Activated CD4-positive, alpha-beta T cell treated with anti-CD3 and anti-CD28 coated beads for 24 hours (primary cell): ENCODE measurements at regions not wholly inside any gene's neighbourhood (a gene's known extent, or its start where the extent isn't known, plus 50 kb on each side); places are given as distances from the start of the nearest gene placed in this dataset.

ENCODE experiments used
- DNase-seq, 2 donors: peaks; one replicate each; pipeline ENCODE4 v3.0.0-alpha.2; 2020; ENCODE audit warnings: low read depth in 2 of 2

DNA sequence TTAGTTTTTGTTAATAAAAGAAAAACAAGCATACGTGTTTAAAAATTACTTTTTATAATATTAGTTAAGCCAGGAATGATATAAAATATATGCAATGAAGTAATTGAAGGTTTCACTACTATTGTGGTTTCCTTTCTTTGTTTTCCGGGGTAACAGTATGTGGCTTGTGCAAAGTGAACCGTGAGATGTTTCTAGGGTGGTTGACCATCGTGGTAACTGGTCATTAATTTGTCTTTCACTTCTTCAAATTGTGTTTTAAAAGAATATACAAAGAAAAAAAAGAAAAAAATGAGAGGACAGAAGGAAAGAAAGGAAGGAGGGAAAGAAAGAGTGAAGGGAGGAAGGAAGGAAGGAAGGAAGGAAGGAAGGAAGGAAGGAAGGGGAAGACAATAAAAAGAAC is 330.1 kb upstream of the CPXCR1 start:
- no peak for DNase-seq

DNA sequence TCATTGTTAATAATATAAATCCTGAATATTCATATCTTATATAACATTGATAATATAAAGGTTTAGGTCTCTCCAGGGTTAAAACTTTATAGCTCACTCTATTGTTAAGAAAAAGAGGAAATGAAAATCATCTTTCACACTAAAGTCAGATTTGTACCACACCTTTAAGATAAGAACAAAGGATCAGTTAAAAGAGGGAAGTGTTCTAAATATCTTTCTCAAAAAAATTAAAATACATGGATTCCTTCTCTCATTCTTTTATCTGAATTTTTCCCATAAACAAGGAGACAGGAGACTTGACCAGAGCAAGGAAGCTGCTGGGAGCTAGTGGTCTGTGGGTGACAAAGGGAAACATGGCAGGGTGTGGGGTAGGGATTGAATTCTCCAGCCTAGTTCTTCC is 323.0 kb upstream of the CPXCR1 start:
- no peak for DNase-seq

DNA sequence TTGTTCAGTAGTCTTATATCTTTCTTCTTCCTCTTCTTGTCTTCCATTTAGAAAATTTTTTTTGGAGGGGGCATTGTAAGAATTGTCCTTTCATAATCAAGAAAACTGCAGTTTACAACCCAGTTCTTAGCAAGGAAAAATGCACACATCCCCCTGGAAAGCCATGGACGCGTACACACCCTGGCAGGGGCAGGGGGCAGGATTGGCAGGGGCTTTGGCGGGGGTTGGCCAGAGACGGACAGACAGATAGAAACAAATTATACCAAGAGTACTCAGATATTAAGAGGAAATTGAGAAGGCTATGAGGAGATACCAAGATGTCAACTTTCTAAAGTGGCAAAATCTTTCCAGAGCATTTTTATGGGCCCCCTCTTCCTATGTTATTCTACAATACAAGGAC is 322.5 kb upstream of the CPXCR1 start:
- DNase-seq, result no peak

DNA sequence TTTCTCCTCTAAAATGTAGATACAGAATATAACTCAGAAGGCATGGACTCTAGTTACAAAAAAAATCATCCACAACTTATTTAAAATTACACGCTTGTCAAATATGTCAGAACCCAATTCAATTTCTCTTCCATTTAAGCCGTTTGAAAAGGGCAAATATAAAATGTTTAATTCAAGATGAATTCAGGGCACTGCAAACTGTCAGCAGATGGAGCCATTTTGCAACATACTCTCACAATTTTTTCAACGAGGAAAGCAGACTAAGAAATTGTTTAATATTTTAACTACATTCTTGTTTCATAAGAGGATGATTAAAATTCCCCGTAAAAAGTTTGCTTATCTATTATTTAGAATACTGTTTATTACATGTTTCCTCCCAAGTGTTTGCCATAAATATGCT is 321.3 kb upstream of the CPXCR1 start:
- no peak for DNase-seq

DNA sequence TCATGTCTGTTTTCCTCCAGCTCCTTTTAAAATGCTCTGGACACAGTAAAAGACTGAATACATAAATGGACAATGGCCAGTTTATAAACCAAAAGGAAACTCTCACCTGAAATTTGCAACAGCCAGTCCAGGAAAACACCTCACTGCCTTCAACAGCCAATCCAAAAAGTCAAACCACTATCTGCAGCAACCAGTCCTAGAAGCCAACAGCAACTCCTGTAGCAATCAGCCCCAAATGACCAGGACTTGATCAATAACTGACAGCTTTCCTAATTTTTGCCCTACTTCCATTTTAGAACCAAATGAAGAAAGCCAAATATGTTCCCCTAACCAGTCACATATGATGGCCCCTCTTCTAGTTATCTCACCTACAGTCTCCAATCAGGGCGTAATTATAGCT is 309.5 kb upstream of the CPXCR1 start:
- no peak for DNase-seq

DNA sequence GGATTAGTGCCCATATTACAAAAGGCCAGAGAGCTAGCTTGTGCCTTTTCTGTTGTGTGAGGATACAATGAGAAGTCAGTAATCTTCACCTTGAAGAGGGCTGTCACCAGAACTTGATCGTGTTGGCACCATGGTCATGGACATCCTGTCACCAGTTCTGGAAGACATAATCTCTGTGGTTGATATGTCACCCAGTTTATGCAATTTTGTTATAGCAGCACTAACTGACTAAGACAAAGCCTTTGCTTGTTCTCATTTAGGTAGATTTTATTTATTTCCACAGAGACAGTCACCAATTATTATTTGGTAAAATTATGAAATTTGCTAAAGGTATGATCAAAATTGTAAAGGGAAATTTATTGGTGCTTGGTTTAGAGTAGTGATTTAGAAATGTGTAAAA is 308.8 kb upstream of the CPXCR1 start:
- DNase-seq, result no peak

DNA sequence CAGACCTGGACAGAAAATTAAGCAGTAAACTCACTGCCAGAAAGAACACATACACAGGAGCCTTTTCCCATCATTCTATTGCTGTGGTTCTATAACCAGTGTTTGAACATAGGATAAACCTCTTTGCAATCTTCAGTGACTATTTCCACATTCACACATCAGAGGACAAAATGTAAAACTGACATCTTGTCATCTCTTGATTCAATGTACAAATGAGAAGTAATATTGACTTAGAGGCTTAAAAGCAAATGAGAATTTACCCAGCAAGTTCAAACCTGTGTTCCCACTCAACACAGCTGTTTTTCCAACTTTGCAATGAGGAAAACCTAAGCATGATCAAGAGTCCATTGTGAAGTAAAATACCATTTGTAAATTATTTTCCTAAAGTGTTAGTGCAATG is 307.1 kb upstream of the CPXCR1 start:
- DNase-seq, result no peak
